DND-41 (cell line): ENCODE measurements at regions not wholly inside any gene's neighbourhood (a gene's known extent, or its start where the extent isn't known, plus 50 kb on each side); places are given as distances from the start of the nearest gene placed in this dataset.

Source experiments
- CTCF ChIP-seq: IDR thresholded peaks from 2 replicates; pipeline ENCODE4 v1.5.1; 2012; ENCODE audit warnings: borderline replicate concordance, low read length, moderate library complexity, mild to moderate bottlenecking; ENCODE audit not compliant: poor library complexity, severe bottlenecking; ENCODE audit errors: extremely low read depth
- EZH2 ChIP-seq: IDR thresholded peaks from 3 replicates; pipeline ENCODE4 v1.6.1; 2012; ENCODE audit warnings: borderline replicate concordance, low read depth, mild to moderate bottlenecking, moderate library complexity, low read length, inconsistent platforms; ENCODE audit not compliant: severe bottlenecking

- TF ChIP-seq CTCF (no peak), EZH2 (no peak)
Observed at GRCh38 chr3:25128735-25129134, 299.3 kb upstream of the RARB start.
